ENCODE measurements at regions not wholly inside any gene's neighbourhood (a gene's known extent, or its start where the extent isn't known, plus 50 kb on each side); places are given as distances from the start of the nearest gene placed in this dataset.

DNA sequence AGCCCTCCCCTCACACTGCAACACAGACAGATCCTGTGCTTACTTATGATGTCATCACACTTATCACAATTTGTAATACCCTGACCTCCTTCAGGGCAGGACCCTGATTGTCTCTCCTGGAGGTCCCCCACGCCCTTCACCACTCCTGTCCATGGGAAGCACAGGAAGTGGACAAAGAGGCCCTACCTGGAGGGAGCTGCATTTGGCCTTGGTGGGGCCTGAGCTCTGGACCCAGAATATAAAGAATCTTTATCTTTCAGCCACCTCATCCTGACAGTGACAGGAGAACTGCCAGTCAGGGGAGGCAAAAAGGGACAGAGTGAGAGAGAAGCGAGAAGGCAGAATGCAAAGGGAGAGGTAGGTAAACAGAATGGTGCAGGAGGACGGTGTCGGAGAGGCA lies 303.4 kb upstream of the N4BP1 start:
- DNase-seq (ENCODE audit: extremely low spot score, unreplicated experiment), result no peak
- no peaks in the 10 kb centered on the region for H3K9me3 Mint-ChIP-seq (ENCODE audit: unreplicated experiment)
- H3K27ac Mint-ChIP-seq (ENCODE audit: unreplicated experiment), result no peak overlapping the region
- no peak overlapping the region for H3K4me3 Mint-ChIP-seq (ENCODE audit: unreplicated experiment)
- TF ChIP-seq, protein P1, sequence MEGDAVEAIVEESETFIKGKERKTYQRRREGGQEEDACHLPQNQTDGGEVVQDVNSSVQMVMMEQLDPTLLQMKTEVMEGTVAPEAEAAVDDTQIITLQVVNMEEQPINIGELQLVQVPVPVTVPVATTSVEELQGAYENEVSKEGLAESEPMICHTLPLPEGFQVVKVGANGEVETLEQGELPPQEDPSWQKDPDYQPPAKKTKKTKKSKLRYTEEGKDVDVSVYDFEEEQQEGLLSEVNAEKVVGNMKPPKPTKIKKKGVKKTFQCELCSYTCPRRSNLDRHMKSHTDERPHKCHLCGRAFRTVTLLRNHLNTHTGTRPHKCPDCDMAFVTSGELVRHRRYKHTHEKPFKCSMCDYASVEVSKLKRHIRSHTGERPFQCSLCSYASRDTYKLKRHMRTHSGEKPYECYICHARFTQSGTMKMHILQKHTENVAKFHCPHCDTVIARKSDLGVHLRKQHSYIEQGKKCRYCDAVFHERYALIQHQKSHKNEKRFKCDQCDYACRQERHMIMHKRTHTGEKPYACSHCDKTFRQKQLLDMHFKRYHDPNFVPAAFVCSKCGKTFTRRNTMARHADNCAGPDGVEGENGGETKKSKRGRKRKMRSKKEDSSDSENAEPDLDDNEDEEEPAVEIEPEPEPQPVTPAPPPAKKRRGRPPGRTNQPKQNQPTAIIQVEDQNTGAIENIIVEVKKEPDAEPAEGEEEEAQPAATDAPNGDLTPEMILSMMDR (IDR thresholded peaks at IDR 0.05), result no peak
- H3K4me1 Mint-ChIP-seq (ENCODE audit: unreplicated experiment), result no peaks in the 10 kb centered on the region
- H3K36me3 Mint-ChIP-seq (ENCODE audit: unreplicated experiment), result no peaks in the 10 kb centered on the region
- no peaks in the 10 kb centered on the region for H3K27me3 Mint-ChIP-seq (ENCODE audit: unreplicated experiment)

DNA sequence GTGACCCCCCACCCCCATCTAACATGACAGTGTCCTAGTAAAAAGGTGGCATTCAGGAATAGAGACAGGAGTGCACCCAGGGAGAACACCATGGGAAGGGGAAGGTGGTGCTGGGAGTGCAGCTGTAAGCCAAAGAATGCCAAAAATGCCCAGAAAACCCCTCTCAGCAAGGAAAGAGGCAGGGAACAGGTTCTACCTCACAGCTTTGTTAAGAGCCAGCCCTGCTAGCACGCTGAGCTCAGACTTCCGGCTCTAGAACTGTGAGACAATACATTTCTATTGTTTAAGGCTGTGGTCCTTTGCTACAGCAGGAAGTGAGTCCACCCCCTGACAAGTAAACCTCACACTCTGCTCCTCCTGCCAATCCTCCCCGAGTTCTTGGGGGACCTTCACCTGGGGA lies 302.4 kb upstream of the N4BP1 start:
- no peak for DNase-seq (ENCODE audit: extremely low spot score, unreplicated experiment)
- no peak overlapping the region for H3K27ac Mint-ChIP-seq (ENCODE audit: unreplicated experiment)
- no peaks in the 10 kb centered on the region for H3K27me3 Mint-ChIP-seq (ENCODE audit: unreplicated experiment)
- no peak overlapping the region for H3K4me3 Mint-ChIP-seq (ENCODE audit: unreplicated experiment)
- H3K4me1 Mint-ChIP-seq (ENCODE audit: unreplicated experiment), result no peaks in the 10 kb centered on the region
- H3K9me3 Mint-ChIP-seq (ENCODE audit: unreplicated experiment), result no peaks in the 10 kb centered on the region
- TF ChIP-seq, protein P1 (IDR thresholded peaks at IDR 0.05), result no peak
- H3K36me3 Mint-ChIP-seq (ENCODE audit: unreplicated experiment), result no peaks in the 10 kb centered on the region

DNA sequence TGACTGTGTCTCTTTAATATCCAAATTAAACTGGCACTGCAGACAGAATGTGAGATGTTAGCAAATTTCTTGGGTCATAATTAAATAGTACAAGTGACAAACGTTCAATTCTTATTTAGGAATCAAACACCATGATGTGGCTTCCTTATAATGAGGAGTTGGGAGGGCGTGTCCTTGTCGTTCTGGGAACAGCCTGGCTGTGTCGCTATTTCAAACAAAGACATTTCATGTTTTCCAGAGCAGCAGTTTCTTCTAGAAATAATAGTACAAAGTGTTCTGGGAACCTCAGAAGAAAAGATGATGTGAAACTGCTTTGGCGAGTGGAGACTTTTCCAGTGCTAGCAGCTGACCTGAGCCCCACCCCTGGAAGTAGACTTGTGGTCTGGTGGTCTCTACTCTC lies 301.7 kb upstream of the N4BP1 start:
- H3K27ac Mint-ChIP-seq (ENCODE audit: unreplicated experiment), result no peak overlapping the region
- H3K4me1 Mint-ChIP-seq (ENCODE audit: unreplicated experiment), result no peaks in the 10 kb centered on the region
- no peak for DNase-seq (ENCODE audit: extremely low spot score, unreplicated experiment)
- no peaks in the 10 kb centered on the region for H3K27me3 Mint-ChIP-seq (ENCODE audit: unreplicated experiment)
- no peak overlapping the region for H3K4me3 Mint-ChIP-seq (ENCODE audit: unreplicated experiment)
- TF ChIP-seq, protein P1 (IDR thresholded peaks at IDR 0.05), result no peak
- no peaks in the 10 kb centered on the region for H3K36me3 Mint-ChIP-seq (ENCODE audit: unreplicated experiment)
- no peaks in the 10 kb centered on the region for H3K9me3 Mint-ChIP-seq (ENCODE audit: unreplicated experiment)

DNA sequence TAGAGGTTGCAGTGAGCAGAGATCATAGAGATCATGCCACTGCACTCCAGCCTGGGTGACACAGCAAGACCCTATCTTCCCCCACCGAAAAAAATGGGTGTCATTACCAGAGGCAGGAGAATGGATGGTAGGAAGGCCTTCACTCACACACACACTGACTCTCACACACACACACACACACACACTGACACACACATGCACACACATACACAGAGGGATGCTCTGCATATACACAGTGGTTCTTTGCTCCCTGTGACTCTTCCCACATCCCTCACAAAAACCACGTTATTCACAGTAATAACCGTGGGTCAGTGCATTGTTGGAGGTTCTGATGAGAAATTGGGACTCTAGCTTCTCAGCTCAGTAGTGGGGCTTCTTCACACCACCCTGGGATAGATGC lies 300.2 kb upstream of the N4BP1 start:
- Mint-ChIP-seq H3K27me3 (ENCODE audit: unreplicated experiment) (no peaks in the 10 kb centered on the region), H3K4me3 (ENCODE audit: unreplicated experiment) (no peak overlapping the region), H3K36me3 (ENCODE audit: unreplicated experiment) (no peaks in the 10 kb centered on the region), H3K9me3 (ENCODE audit: unreplicated experiment) (no peaks in the 10 kb centered on the region), H3K27ac (ENCODE audit: unreplicated experiment) (no peak overlapping the region), H3K4me1 (ENCODE audit: unreplicated experiment) (no peaks in the 10 kb centered on the region)
- DNase-seq (ENCODE audit: extremely low spot score, unreplicated experiment), result no peak
- TF ChIP-seq, protein P1 (IDR thresholded peaks at IDR 0.05), result no peak

DNA sequence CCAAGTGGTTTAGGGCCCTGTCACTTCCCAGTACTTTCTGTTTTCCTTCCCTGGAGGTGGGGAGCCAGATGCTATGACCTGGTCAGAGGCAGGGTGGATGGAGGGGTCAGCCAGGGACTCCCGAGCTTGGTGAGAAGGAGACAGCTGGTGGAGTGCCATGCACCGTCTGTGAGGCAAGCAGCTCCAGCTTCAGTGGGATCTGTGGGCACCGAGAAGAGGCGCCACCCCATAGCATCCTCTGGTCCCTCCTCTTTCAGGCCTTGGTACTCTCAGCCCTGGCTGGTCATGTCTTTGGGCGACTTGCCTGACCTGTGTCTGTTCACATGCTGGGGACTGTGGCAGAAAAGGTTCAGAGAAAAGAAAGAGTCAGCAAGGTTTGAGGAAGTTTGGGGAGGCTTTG lies 299.3 kb upstream of the N4BP1 start:
- Mint-ChIP-seq H3K36me3 (ENCODE audit: unreplicated experiment) (no peaks in the 10 kb centered on the region), H3K4me1 (ENCODE audit: unreplicated experiment) (no peaks in the 10 kb centered on the region), H3K9me3 (ENCODE audit: unreplicated experiment) (no peaks in the 10 kb centered on the region), H3K4me3 (ENCODE audit: unreplicated experiment) (no peak overlapping the region), H3K27me3 (ENCODE audit: unreplicated experiment) (no peaks in the 10 kb centered on the region), H3K27ac (ENCODE audit: unreplicated experiment) (no peak overlapping the region)
- no peak for DNase-seq (ENCODE audit: extremely low spot score, unreplicated experiment)
- TF ChIP-seq, protein P1 (IDR thresholded peaks at IDR 0.05), result no peak

Data from osteocyte (in vitro differentiated cells).